ENCODE measurements at regions not wholly inside any gene's neighbourhood (a gene's known extent, or its start where the extent isn't known, plus 50 kb on each side); places are given as distances from the start of the nearest gene placed in this dataset.

- intact Hi-C loops (cut with DNase I) = no loop called here
- Histone ChIP-seq H3K36me3 (no peaks in the 10 kb centered on the region), H3K27ac (no peak overlapping the region), H3K9me3 (no peaks in the 10 kb centered on the region), H3K4me3 (no peak overlapping the region), H3K27me3 (no peaks in the 10 kb centered on the region), H3K4me1 (peaks cover 0 to 23% (median 16%) of the 10 kb centered on the region in 4 donors)
- 79 to 88% methylated on average over 6 of the region's 6 CpGs for WGBS, 2 donors
- no peak for DNase-seq
- no peak for TF ChIP-seq CTCF (IDR thresholded peaks at IDR 0.05)
- no peak for TF ChIP-seq POLR2AphosphoS5 (IDR thresholded peaks at IDR 0.05)
- TF ChIP-seq POLR2A (IDR thresholded peaks at IDR 0.05) = no peak
- TF ChIP-seq EP300 (IDR thresholded peaks at IDR 0.05) = no peak
Measured at GRCh38 chr2:180205621-180206235, 198.6 kb upstream of the CWC22 start.

- WGBS, 2 donors = 91 to 93% methylated on average over 2 of the region's 2 CpGs
- H3K9me3 ChIP-seq = no peaks in the 10 kb centered on the region
- peak; percentile 61 for DNase-seq
Measured at GRCh38 chr2:180203972-180204371, 196.9 kb upstream of the CWC22 start.

GRCh38 chr2:180202467-180202951 lies 195.4 kb upstream of the CWC22 start:
- 63 to 72% methylated on average over 7 of the region's 7 CpGs for WGBS, 2 donors
- intact Hi-C loops (cut with DNase I) = no loop called here
- H3K27ac ChIP-seq = peak overlapping the region in 3 of 4 donors; percentile 3 to 38 (median 33)
- peak overlapping the region in 3 of 4 donors; percentile 18 to 31 (median 27) for H3K4me3 ChIP-seq
- H3K36me3 ChIP-seq = no peaks in the 10 kb centered on the region
- H3K9me3 ChIP-seq = no peaks in the 10 kb centered on the region
- DNase-seq = no peak
- H3K27me3 ChIP-seq = no peaks in the 10 kb centered on the region
- no peak for TF ChIP-seq POLR2AphosphoS5 (IDR thresholded peaks at IDR 0.05)
- TF ChIP-seq EP300 (IDR thresholded peaks at IDR 0.05) = no peak
- no peak for TF ChIP-seq POLR2A (IDR thresholded peaks at IDR 0.05)
- no peak for TF ChIP-seq CTCF (IDR thresholded peaks at IDR 0.05)
- peaks cover 0 to 23% (median 16%) of the 10 kb centered on the region in 4 donors for H3K4me1 ChIP-seq

More at GRCh38 chr2:180203972-180204371, 196.9 kb upstream of the CWC22 start:
- TF ChIP-seq POLR2A (IDR thresholded peaks at IDR 0.05) = no peak
- TF ChIP-seq EP300 (IDR thresholded peaks at IDR 0.05) = no peak
- no peak for TF ChIP-seq POLR2AphosphoS5 (IDR thresholded peaks at IDR 0.05)
- TF ChIP-seq CTCF (IDR thresholded peaks at IDR 0.05) = no peak
- Histone ChIP-seq H3K27me3 (no peaks in the 10 kb centered on the region), H3K27ac (no peak overlapping the region), H3K4me1 (peaks cover 0 to 23% (median 16%) of the 10 kb centered on the region in 4 donors), H3K36me3 (no peaks in the 10 kb centered on the region), H3K4me3 (no peak overlapping the region)
- intact Hi-C loops (cut with DNase I) = no loop called here

GRCh38 chr2:180196419-180196977 lies 189.4 kb upstream of the CWC22 start:
- H3K4me3 ChIP-seq = no peak overlapping the region
- no peaks in the 10 kb centered on the region for H3K9me3 ChIP-seq
- no peak overlapping the region for H3K27ac ChIP-seq
- TF ChIP-seq CTCF (IDR thresholded peaks at IDR 0.05) (no peak), POLR2A (IDR thresholded peaks at IDR 0.05) (no peak), POLR2AphosphoS5 (IDR thresholded peaks at IDR 0.05) (no peak), EP300 (IDR thresholded peaks at IDR 0.05) (no peak)
- no peak for DNase-seq
- peaks cover 0 to 10% (median 4%) of the 10 kb centered on the region in 4 donors for H3K4me1 ChIP-seq
- intact Hi-C loops (cut with DNase I) = no loop called here
- no peaks in the 10 kb centered on the region for H3K27me3 ChIP-seq
- H3K36me3 ChIP-seq = no peaks in the 10 kb centered on the region
- WGBS, 2 donors = 32 to 56% methylated on average over 2 of the region's 2 CpGs

Data from sigmoid colon (tissue), 6 donors.